CD1c-positive myeloid dendritic cell (primary cell): ENCODE measurements at regions not wholly inside any gene's neighbourhood (a gene's known extent, or its start where the extent isn't known, plus 50 kb on each side); places are given as distances from the start of the nearest gene placed in this dataset.

Source experiments
- DNase-seq: peaks from one replicate; pipeline ENCODE4 v3.0.0-alpha.2; 2016; ENCODE audit errors: extremely low spot score

DNA sequence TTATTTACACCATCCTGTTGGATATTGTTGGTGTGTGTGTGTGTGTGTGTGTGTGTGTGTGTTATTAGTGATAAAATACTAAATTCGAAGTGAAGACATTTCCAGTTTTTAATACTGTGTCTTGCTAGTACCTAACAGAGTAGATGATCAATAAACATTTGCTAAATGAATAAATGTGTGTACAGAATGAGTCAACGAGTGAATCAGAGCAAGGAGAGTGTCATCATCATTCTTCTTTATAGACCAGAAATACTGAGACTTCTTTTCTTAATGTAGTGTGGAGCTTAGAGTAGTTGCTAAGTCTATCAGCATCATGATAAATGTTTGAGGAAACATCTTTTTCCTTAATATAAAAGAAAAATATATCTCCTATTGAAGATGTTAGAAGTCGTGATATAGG lies 169.7 kb upstream of the SATB2 start:
- DNase-seq = no peak

DNA sequence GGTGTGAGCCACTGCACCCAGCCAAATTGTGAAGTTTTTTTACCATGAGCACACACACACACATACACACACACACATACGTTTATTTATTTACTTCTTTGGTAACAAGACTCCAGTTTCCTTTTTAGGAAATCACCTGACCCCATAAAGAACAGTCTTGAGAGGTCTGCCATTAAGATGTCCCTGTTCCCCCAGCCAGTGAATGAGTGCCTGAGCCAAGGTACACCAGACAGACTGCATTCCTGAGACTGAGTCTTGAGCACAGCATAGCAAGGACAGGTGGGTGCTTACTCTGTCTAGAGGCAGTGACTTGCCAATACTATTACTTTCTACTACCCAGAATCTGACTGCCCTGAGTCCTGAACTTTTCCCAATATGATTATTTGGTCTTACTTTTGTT lies 167.2 kb upstream of the SATB2 start:
- DNase-seq = no peak

DNA sequence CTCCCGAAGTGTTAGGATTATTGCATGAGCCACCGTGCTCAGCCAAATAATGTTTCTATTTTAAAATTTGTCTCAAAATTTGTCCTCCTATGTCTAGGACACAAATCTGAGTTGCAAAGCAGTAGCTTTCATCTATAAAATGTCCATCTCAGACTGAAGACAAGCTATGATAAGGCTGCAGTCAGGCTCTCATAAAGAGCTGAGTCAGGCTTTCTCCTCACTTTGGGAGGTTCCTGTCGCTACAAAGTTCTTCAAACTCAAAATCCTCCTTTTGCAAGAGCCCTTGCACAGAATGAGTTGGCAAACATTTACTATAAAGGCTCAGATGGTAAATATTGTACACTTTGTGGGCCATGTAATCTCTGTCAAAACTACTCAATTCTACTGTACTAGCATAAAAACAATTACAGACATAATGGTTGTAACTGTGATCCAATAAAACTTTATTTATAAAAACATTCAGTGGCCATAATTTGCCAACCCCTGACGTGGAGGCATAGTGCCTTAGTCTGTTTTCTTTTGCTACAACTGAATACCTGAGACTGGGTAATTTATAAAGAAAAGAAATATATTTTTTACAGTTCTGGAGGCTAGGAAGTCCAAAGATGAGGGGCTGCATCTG lies 154.9 kb upstream of the SATB2 start:
- no peak for DNase-seq

DNA sequence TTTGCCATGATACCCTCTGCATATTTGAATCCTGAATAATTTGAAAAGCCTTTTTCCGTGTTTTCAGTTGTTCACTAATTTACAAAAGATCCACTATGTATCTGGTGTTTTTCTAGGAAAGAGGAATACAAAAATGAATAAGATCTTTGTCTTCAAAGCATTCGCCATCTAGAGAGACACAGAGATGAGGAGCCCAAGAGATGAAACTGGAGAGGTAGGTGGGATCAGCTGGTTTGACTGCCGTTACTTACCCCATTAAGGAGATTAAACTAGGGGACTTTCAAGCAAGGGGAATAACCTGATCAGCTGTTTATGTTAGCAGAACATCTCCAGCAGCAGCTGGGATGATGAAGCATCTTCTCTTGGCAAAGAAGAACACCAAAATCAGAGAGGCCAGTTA lies 150.2 kb upstream of the SATB2 start:
- DNase-seq = no peak

DNA sequence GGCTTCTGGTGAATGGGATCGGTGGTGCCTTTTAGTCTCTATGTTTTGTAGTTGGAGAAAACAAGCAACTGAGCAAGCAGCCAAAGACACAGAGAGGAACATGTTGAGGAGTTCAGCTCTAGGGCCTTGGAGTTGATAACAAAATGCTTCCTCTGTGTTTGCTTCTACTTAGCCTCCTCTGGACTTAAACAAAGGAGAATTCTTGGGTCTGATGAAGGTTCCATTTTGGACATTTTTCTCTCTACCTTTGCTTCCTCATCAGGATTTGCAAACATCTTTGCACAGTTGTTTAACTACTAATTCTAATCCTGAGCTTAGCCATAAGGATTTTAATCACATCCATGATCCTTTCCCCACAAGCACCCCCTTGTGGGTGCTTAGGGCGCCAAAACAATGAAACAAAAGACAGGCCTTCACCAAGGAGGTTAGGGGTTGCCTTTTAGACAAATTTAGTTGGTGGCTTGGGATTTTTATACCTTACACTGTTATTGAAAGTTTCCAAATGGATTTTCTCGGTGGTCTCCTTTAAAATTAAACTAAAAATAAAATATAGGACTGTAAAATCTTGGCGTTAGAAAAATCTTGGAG lies 148.5 kb upstream of the SATB2 start:
- DNase-seq = no peak

DNA sequence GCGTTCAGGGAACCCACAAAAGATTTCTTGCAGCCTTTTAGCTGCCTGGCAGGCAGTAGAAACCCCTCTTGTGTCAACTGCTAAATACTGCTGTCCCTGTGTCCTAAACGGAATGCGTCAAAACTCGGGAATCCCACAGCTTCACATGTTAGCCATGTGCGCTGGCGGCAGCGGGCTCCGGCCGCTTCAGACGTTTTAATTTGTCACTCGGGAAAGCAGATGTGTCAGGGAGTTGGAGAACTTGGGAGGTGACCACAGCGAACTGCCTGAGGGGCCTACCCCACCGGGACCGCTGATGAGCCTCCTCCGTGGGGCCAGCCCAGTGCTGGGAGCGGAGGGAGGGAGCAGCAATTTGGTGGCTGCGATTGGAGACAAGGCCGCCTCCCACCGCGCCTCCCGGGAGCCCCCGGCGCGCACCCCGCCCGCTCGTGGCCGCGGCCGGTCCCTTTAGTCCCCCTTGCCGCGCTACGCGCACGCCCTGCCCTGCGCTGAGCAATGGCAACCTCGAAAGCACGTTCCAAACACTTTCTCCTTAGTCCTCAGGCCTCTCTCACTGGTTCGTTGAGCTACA lies 146.1 kb upstream of the SATB2 start:
- DNase-seq = no peak

DNA sequence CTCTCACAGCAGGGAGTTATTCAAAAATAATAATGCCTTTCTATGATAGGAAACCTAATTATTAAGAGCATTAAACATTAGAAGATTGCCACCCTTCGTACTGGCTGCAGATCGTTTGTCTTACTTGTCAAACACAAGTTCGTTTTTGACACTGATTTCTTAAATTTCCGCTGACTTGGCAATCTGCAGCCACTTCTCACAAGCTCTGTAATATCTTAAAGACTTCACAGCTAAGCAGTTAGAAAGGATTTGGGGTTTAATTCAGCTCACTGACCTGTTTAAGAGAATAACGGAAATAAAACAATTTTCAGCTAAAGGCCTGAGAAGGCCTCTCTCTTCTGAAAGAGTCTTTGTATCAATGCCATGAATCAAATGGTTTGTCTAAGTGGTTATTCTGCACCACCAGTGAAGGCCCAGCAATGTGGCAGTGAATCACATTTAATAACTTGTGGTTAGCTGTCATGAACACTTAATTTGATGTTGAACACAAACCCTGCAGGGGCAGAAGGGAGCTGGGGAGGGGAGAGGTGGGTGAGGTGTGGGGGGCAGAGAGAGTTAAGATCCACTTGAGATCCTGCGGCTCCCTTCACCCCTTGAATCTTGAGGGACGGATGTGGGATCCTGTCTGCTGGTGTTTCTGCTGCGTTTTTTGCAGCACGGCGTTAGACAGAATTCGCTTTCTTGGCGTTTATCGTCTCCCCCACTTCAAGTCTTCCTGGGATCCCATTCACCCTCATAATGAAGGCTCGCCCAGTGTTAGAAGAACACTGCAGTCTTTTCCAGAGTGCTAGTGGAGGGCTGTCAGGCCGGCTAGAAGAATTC lies 145.4 kb upstream of the SATB2 start:
- no peak for DNase-seq

DNA sequence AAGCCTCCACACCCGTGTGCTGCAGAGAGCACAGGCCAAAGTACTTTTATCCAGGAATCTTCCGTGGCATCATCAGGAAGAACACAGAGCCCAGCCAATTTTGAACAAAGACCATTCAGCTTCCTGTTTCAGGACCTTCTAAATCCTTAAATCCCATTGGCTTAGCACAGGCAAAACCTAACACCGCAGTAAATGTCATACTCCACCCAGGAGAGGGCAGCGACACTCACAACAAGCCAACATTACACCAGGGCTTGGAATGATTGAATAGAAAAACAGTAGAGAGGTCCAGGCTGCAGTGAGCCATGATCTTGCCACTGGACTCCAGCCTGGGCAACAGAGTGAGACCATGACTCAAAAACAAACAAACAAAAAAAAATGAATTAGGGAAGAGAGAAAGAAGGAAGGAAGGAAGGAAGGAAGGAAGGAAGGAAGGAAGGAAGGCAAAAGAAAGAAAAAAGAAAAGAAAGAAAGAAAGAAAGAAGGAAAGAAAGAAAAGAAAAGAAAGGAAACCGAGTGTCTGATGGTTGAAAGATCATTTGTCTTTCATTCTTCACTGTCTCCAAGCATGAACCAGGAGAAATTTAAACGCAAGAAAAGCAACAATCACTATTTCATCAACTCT lies 144.6 kb upstream of the SATB2 start:
- DNase-seq = no peak

DNA sequence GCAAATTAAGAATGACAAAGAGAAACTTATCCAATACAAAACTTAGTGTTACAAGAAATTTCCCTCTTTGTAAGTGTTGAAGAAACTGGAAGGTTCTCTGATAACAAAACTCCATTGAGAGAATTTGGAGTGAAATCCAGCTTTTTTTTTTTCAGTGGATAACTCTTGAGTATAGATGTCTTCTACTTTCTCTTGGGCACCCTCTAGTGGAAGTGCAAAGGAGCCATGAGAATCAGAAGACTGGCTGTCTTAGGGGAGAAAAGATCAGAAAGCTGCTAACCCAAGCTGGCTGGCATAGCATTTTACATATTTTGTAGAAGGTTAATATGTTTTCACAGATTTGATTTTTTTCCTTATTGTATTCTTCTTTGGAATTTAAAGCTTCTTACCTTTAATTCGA lies 138.8 kb upstream of the SATB2 start:
- DNase-seq = no peak

DNA sequence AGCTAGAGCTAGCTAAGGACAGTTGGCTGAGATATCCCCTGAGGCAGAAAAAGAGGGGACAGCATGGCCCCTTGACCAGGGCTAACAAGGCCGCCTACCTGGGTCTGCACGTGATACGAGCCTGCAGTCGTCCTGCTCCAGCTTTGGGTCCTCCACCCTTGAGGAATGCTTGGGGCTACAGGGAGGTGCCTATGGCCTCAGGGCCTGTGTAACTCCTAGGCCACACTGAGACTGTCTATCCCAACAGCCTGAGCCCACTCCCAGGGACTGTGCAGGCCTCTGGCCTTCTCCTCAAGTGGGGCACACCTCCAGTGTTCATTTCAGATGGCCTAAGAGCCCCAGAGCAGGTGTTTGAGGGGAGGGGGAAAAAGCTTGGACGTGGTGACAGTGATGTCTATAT lies 136.7 kb upstream of the SATB2 start:
- DNase-seq = no peak

DNA sequence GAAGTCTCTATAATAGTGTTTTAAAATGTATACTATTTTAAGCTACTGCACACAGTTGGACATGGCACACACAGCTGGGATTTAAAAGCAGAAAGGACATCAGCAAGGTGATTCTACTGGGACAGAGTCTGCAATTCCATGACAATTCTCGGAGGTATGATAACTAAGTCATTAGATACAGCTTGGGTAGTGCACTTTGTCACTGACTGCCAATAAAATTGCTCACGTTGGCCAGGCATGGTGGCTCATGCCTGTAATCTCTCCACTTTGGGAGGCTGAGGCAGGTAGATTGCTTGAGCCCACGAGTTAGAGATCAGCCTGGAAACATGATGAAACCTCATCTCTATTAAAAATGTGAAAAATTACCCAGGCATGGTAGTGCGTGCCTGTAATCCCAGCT lies 134.1 kb upstream of the SATB2 start:
- no peak for DNase-seq

DNA sequence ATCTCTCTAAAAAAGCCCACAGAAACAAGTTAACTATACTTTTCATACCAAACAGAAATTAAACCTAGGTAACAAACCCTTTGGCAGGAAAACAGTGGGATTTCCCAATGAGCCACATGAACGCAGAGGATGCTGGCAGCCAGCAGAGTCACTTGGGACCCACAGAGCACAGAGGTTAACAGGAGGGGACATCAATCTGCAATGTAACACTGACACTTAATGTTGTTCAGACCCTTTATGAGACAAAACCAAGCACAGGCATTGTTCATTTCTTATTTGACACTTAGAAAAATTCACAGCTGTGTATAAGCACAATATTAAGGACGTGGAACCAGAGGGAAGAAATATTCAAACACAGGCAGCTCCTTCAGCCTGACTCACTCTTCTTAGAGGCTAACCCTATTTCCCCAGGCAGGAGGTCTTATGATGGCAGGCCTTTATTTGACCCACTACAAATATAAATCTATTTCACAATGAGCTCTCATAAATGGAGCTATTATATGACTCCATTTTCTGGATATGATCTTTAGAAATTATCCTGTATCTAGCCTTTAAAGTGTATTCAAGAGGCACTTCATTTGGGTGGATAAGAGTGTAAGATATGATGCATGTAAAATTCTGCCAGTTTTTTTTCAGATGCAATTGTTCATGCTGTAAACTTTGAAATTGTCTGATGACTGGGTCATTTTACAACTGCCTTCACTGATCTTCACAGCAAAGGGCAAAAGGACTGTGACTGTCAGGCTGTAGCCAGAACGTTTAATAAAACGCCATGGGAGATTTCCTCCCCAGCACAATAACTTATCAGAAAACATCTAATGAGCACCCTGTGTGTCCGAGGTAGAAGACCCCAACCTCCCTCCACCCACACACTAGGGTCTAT lies 132.8 kb upstream of the SATB2 start:
- no peak for DNase-seq

DNA sequence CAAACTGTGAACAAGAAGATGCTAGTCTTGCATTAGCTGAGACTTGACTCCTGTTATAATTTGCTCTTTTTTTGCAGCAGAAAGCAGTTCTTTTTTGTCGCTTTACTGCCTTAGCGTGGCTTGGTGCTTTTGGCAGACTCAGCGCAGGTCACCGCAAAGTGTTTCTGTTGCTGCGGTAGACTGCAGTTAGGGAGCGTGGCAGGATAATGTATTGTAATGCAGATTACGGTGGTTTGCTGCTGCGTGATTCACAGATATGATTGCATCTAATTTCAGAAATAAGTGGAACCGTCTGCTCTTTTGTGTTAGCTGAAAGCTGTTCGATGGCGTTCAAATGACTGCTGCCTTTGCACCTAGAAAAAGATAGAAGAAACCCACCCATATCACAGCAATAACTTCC lies 131.6 kb upstream of the SATB2 start:
- DNase-seq = no peak

DNA sequence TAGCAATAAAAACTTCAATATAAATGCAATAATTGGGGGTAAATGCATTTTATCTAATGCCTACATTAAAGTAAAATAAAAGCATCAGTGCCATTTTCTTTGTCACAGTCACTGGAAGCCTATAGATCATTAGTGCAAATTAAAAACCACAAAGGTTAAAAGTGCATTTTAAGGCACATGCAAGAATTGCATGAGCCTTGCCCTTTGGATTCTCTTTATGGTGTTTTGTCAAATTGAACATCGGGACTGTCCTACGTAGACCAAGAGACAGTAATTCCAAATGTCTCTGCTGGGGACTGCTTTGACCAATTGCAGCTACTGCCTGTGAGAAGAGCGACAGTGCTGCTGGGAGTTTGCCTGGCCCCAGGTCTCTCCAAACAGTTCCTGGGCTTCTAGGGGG lies 130.3 kb upstream of the SATB2 start:
- no peak for DNase-seq

DNA sequence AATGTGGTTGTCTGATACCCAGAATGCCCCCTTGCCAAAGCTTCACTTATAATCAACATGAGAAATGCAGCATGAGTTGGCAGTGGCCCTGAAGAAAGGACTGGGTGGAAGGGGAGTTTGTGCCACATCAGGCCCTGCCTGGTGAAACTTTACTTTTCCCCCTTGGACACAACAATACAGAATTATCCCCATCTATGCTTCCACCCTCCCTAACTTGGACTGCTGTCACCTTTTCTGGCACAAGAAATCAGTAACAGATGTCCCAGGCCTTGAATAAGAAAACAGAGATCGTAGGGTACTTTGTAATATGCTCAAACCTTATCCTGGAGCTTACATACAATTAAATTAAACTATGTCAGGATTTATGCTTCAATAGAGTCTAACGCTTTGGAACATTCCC lies 128.9 kb upstream of the SATB2 start:
- DNase-seq = no peak

DNA sequence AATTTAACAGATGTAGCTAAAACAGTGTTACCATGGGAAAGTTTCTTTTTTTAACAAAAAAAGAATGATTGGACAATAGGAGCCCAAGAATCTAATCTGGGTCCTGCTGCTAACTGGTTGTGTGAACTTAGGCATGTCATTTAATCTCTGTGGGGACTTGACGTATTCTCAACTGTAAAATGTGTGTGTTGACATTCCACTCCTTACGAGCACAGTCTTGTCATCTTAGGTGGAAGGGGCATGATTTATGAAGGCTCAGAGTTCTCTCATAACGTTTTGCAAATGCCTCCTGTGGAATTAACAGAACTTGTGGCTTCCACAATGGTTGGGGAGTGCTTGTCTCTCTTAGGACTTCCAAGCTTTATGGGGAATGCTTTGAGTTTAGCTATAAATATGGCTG lies 125.9 kb upstream of the SATB2 start:
- no peak for DNase-seq

DNA sequence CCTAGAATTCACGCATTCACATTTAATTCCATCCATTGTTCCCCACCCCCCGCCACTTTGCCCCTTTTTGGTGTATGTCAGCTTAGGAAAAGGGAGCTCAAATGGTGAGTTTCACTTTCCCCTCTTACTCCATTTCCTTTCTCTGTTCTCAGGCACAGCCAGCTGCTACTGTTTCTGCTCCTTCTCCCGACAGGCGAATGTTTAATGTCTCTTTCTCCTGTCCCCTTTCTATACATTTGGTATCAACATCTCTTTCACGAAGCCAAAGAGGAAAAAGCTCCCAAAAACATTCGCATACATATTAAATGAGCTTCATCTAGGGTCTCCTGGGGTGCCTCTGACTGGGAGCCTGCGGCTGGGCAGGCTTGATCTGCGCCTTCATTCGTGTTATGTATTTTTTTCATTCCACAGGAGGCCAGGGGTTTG lies 124.2 kb upstream of the SATB2 start:
- no peak for DNase-seq

DNA sequence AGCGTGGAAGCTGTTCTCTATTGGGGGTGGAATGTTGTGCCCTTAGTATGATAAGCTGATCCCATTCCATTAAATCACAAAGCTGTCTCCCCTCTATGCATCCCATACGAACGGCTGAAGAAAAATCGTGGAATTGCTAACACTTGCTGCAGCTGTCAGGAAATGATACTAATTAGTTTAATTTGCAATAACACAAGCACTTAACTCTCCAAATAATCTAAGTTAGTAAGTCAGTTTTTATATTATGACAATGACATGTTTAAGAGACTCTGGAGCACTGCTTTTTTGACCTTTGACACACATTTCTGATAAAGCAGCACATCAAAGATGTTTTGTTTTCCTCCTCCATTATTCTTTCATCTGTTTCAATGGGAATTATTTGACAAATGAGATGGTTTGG lies 123.7 kb upstream of the SATB2 start:
- no peak for DNase-seq

DNA sequence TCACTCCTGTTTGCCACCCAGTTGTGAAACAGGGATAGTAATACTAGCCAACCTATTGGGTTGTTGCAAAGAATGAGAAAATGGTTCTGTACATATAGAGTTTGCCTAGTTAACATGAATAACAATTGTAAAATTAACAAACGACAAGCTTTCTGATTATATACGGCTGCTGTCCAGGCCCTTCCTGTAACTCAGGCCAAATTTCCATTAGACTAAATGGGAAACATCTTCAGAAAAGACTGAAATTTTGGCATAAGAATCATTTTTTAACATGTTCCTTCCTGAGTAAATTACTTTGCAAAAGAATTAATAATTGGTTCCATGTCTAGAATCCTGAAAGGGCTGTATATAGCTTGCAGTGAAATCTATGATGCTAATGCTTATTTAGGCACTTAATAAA lies 117.7 kb upstream of the SATB2 start:
- no peak for DNase-seq

DNA sequence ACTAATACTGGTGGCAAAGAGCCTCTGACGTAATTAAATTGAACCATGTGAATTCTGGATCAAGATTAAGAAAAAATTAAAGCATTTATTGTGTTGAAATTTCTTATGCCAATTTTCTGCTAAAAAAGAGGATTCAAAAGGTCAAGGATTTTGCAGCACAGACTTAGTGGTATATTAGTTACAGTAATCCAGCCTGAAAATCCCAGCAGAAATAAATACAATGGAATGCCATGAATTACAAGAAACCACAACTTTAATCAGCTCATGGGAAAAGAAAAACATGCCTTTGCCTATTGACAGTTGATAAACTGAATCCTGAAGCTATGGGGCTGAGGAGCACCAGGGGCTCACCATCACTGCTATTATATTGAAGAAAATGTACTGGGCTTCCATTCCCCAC lies 114.8 kb upstream of the SATB2 start:
- DNase-seq = no peak

DNA sequence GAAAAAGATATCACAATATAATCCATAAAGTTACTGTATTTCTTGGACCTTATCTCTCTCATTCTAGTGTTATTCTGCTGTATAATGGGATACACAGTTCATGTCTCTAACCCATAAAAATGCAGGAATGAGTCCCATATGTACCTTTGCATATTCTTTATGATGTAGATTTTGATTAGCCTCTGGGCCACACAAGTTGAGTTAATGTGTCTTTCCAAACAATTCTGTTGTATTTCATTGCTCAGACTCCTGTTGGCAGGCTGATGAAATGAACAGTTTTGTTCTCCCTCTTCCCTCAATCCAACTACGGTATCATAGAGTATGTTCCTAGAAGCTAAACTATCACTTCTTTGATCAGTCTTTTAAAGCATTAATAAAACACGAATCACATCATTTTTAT lies 113.2 kb upstream of the SATB2 start:
- DNase-seq = no peak

DNA sequence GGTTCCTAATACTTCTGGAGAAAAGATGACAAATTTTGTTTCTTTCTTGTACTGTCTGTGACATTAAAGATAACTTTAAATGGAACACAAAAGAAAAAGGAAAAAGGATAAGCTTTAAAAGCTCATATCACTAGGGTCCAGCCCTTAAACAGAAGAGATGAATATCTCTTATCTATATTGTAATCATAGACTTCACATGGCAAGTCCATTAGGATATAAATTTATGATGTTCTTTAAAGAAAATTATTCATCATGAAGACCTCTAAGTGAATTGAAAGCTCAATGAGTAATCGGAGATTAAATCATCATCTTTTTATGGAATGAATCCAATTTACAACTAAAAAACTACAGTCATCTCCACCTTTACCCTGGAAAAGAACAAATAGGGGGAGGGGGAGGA lies 111.6 kb upstream of the SATB2 start:
- no peak for DNase-seq
